Muscle layer of duodenum (tissue), 2 donors: ENCODE measurements at regions not wholly inside any gene's neighbourhood (a gene's known extent, or its start where the extent isn't known, plus 50 kb on each side); places are given as distances from the start of the nearest gene placed in this dataset.

ENCODE experiments used
- H3K27ac ChIP-seq: one replicate; pipeline ENCODE4 v1.7.0; 2013; ENCODE audit warnings: mild to moderate bottlenecking, low read length
- H3K27me3 ChIP-seq: one replicate; pipeline ENCODE4 v1.7.0; 2013; ENCODE audit warnings: low read depth, mild to moderate bottlenecking, control low read depth, low read length
- H3K36me3 ChIP-seq, 2 donors: one replicate each; pipeline ENCODE4 v1.7.0; 2013; ENCODE audit warnings: low read length in 2 of 2, control low read depth in 1 of 2, mild to moderate bottlenecking in 1 of 2; ENCODE audit not compliant: insufficient read depth in 2 of 2, control insufficient read depth in 1 of 2
- H3K4me1 ChIP-seq, 2 donors: one replicate each; pipeline ENCODE4 v1.7.0; 2013; ENCODE audit warnings: low read length in 2 of 2, mild to moderate bottlenecking in 2 of 2, control low read depth in 1 of 2, moderate library complexity in 1 of 2; ENCODE audit not compliant: insufficient read depth in 2 of 2, control insufficient read depth in 1 of 2
- H3K4me3 ChIP-seq, 2 donors: one replicate each; pipeline ENCODE4 v1.7.0; 2013; ENCODE audit warnings: low read length in 2 of 2, low read depth in 1 of 2, mild to moderate bottlenecking in 1 of 2
- H3K9me3 ChIP-seq, 2 donors: one replicate each; pipeline ENCODE4 v1.7.0; 2013; ENCODE audit warnings: low read length in 2 of 2, control low read depth in 1 of 2, mild to moderate bottlenecking in 1 of 2; ENCODE audit not compliant: control insufficient read depth in 1 of 2
- donor health status: healthy.

DNA sequence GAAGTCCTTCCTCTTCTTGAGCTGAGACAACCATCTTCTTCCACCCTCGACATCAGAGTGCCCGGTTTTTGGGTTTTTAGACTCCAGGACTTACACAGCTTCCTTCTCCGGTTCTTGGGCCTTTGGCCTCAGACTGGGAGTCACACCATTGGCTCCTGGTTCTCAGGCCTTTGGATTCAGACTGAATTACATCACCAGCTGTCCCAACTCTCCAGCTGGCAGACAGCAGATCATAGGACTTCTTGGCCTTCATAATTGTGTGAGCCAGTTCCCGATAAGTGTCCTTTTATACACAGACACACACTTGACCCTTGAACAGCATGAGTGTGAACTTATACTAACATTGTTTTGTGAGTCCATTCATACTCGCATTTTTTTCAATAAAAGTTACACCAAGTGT, 166.0 kb upstream of the UBL3 start:
- Histone ChIP-seq H3K27me3 (no peaks in the 10 kb centered on the region), H3K4me1 (no peaks in the 10 kb centered on the region), H3K27ac (no peak overlapping the region), H3K9me3 (no peaks in the 10 kb centered on the region), H3K4me3 (no peak overlapping the region), H3K36me3 (no peaks in the 10 kb centered on the region)

DNA sequence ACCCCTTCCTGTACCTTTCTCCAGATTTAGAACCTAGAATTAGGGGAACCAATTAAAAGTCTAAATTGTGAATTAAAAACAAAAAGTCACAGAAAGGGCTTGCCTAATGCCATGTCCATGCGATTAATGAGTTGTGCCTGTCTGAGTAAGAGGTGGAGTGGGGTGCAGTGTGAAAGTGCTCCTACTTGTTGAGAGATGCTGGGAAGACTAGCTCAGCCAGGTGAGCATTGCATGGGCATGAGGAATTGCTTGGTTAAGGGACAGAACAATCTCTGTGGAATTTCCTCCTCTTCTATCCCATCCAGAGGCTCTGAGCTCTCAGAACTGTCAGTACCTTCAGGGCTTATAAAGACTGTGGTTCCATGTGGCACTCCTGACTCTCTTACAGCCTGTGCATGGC, 159.0 kb upstream of the UBL3 start:
- H3K9me3 ChIP-seq = no peaks in the 10 kb centered on the region
- H3K36me3 ChIP-seq = no peaks in the 10 kb centered on the region
- no peaks in the 10 kb centered on the region for H3K4me1 ChIP-seq
- H3K27ac ChIP-seq = no peak overlapping the region
- no peak overlapping the region for H3K4me3 ChIP-seq
- H3K27me3 ChIP-seq = no peaks in the 10 kb centered on the region

DNA sequence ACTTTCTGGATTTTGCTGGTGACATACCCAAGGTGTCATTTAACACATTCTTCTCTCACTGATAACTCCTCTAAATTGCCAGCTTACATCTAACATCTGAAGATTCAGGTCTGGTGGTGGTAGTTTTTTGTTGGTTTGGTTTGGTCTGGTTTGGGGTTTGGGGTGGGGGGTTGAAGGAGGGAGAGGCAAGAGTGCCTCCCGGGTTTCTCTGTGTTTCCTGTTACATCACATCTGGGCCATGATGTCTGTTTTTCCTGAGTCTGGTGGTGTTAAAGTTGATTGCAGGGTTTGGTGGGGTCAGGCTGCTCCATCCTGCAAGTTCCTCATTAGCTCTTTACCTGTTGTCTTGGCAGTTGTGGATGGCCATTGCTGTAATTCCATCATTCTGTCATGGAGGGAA, 155.8 kb upstream of the UBL3 start:
- no peaks in the 10 kb centered on the region for H3K4me1 ChIP-seq

DNA sequence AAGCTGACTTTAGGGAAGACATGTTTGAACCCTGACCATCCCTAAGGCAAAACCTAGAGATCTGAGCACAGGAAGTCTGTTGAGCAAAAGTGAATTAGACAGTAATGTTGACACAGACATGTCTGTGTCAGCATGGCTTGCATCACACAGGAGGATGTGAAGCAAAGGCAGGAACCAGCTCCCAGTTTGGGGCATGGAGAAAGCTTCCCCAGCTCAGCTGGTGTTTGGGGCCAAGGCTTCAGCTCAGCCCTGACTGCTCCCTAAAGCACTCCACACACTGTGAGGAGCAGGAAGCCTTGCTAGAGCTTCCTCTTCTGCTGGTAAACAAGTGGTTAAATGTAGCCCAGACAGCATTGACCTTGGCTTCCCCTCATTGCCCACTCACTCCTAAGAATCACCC, 153.8 kb upstream of the UBL3 start:
- Histone ChIP-seq H3K4me3 (no peak overlapping the region), H3K36me3 (no peaks in the 10 kb centered on the region), H3K9me3 (no peaks in the 10 kb centered on the region), H3K27me3 (no peaks in the 10 kb centered on the region), H3K27ac (no peak overlapping the region), H3K4me1 (no peaks in the 10 kb centered on the region)

More for the DNA sequence above, 155.8 kb upstream of the UBL3 start:
- no peaks in the 10 kb centered on the region for H3K27me3 ChIP-seq
- H3K36me3 ChIP-seq = no peaks in the 10 kb centered on the region
- no peak overlapping the region for H3K4me3 ChIP-seq
- no peaks in the 10 kb centered on the region for H3K9me3 ChIP-seq
- no peak overlapping the region for H3K27ac ChIP-seq

DNA sequence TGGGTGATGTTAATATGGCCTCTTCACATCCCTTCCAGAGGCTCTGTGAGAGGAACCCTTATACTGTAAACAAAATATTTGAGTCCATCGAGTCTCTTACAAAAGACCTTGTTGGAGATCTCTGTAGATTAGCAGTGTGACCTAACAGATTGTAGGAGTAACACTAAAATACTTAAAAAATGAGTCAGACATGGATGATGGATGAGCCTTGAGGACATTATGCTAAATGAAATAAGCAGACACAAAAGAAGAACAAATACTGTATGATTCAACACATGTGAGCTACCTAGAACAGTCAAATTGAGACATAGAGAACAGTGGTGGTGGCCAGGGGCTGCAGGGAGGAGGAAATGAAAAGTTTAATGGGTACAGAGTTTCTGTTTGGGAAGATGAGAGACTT, 152.2 kb upstream of the UBL3 start:
- Histone ChIP-seq H3K27me3 (no peaks in the 10 kb centered on the region), H3K4me3 (no peak overlapping the region), H3K9me3 (no peaks in the 10 kb centered on the region), H3K36me3 (no peaks in the 10 kb centered on the region), H3K27ac (no peak overlapping the region), H3K4me1 (no peaks in the 10 kb centered on the region)

DNA sequence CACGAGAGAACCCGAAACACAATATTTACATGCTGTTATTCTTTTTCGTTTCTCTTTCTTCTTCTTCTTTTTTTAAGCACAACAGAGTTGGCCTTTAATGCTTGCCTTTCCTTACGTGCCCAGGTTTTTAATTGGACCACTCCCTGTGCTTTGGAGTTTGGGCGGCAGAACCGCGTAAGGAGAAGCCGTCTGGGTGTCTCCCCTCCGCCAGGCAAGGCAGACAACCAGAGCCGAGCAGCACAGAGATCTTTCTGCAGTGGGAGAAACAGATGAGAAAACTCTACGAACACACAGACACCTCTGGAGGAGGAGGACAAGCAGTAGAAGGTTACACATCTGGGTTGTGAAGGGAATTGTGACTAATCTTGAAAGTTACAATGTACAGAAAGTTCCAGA, 150.0 kb upstream of the UBL3 start:
- no peaks in the 10 kb centered on the region for H3K9me3 ChIP-seq
- no peaks in the 10 kb centered on the region for H3K27me3 ChIP-seq
- no peaks in the 10 kb centered on the region for H3K36me3 ChIP-seq
- H3K4me1 ChIP-seq = no peaks in the 10 kb centered on the region
- no peak overlapping the region for H3K27ac ChIP-seq
- no peak overlapping the region for H3K4me3 ChIP-seq

DNA sequence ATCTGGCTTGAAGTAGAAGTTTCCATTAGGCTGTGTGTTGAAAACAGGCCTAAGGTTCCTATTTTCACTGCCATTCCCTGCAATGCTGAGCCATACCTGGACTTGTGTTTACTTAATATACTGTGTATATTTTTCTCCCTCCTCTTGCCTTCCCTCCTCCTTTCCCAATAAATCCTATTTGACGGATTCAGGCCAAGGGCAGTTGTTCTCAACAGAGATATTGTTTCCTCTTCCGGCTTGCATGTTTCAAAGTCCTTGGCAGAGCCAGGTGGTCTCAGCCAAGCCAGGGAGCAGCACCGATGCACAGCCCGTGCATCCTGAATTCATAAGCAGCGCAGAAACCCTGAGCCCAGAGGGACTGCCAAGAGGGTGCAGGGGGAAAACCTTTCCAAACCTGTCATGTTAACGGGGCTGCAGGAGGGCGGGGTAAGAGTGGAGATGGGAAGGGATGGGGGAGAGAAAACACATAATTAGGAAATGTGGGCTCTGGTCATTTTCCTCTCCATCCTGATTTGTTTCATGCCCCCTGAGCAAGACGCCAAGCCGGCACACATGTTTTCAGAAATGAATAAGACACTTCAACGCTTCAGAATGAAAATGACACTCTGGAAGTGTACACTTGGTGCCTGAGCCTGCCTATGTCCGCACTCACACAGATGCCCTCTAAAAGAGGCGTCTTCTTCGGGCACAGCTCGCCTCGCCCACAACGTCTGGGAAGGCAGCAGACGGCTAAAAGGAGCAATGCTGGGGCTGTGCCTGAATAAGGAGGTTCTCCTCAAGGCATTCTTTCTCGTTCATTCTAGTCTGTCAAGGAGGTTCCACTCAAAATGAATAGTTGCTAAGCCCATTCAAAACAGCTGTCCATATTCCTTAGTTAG, 149.3 kb upstream of the UBL3 start:
- H3K4me3 ChIP-seq = no peak overlapping the region
- H3K27me3 ChIP-seq = no peaks in the 10 kb centered on the region
- no peaks in the 10 kb centered on the region for H3K36me3 ChIP-seq

DNA sequence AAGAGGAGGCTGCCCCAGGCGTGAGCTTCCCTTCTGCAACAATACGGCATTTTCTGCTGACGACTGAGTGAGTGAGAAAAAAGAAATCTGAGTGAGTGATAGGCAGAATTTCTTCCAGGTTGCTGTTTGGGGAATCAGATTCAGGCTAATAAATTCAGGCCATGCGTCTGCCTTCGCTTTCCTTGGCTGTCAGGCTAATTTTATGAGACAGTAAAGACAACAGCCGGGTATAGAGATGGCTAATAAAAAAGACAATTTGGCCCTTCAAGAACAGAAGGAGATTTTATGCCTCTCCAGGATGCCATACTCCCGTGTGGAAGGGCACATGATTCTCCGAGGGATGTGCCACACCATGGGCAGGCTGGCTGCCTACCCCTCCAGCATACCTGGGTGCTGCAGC, 145.9 kb upstream of the UBL3 start:
- H3K9me3 ChIP-seq = no peaks in the 10 kb centered on the region
- no peak overlapping the region for H3K4me3 ChIP-seq
- H3K27ac ChIP-seq = no peak overlapping the region
- H3K4me1 ChIP-seq = no peaks in the 10 kb centered on the region
- H3K27me3 ChIP-seq = no peaks in the 10 kb centered on the region
- H3K36me3 ChIP-seq = no peaks in the 10 kb centered on the region

More for the DNA sequence above, 149.3 kb upstream of the UBL3 start:
- H3K27ac ChIP-seq = no peak overlapping the region
- no peaks in the 10 kb centered on the region for H3K4me1 ChIP-seq
- no peaks in the 10 kb centered on the region for H3K9me3 ChIP-seq

DNA sequence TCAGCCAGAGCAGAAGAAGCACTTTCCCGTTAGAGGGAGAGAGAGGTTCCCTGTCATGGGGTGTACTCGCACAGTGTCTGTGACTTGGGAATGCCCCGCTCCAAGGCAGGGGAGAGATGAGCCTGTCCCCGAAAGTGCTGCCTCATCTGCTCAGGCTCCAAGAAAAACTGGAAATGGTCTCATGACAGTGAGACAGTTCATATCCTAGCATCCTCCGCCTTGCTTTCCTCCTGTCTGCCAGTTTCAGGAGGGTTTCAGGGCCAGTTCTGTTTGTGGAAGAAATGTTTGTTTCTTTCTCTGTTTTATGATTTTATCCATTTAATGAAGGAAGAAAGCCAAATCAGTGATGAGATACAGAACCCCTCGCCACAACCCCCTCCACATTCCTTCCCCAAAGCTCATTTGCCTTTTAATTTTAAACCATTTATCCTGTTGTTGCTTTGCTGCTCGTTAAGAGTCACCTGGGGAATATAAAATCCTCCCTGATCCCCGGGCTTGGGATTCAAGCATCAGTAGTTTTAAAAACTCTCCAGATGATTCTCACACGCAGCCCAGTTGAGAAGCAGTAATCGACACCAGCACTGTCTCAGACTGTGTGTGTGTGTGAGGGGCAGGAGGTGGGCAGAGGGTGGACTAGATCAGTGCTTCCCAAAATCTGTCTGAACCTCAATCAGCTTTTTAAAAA, 144.6 kb upstream of the UBL3 start:
- no peaks in the 10 kb centered on the region for H3K4me1 ChIP-seq
- H3K36me3 ChIP-seq = no peaks in the 10 kb centered on the region
- no peaks in the 10 kb centered on the region for H3K27me3 ChIP-seq
- H3K4me3 ChIP-seq = no peak overlapping the region
- H3K27ac ChIP-seq = no peak overlapping the region
- no peaks in the 10 kb centered on the region for H3K9me3 ChIP-seq

DNA sequence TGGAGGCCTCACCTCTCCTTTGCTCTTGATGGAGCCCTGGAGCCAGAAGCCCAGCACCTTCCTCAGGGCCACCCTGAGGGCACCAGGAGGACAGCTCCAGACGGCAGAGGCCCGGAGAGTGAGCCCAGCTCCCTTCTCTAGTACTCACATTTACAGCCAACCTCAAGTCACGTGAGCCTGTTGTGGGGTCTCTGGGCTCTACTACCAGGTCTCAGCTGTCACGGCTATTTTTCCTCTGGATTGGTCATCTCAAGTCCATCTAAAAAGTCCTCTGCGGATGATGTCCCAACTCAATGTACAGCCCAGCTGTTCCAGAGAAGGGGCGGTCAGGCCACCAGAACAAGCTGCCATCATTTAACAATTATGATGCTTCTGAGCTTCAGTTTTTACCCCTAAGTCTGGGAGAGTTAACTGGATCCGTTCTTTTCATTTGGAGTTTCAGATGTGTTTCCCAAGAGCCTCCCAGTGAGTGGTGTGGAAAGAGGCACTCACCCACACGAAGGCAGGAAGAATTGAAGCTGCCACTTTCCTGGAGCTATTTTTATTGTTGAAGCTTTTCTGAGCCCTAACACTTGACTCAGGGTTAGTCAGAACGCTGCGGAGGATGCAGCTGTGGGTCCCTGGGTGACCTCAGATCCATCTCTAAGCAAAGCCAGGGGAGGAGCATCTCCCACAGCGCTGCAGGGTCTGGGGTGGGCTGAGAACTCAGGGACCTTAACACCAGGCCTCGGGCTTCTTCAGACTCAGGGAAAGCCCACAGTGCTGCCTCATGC, 143.5 kb upstream of the UBL3 start:
- no peak overlapping the region for H3K4me3 ChIP-seq
- no peaks in the 10 kb centered on the region for H3K36me3 ChIP-seq
- no peaks in the 10 kb centered on the region for H3K27me3 ChIP-seq
- H3K9me3 ChIP-seq = no peaks in the 10 kb centered on the region
- H3K27ac ChIP-seq = no peak overlapping the region
- H3K4me1 ChIP-seq = no peaks in the 10 kb centered on the region

DNA sequence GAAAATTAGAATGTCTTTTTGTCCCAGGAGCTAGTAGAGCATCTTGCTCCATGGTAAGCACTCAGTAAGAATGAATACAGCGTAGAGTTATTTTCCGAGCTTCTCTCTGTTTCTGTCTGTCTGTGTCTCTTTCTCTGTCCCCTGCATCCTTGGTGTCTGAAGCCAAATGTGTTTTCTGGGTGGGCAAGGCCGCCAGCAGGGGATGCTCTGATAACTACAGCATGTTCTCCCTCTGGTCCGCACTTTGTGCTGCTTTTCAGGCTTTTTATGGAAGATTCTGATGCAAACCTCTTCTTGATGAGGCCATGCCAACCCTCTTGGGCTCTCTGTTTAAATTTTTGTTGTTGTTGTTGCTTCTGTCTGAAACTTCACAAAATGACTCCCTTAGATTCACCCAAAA, 142.8 kb upstream of the UBL3 start:
- H3K9me3 ChIP-seq = no peaks in the 10 kb centered on the region
- H3K4me3 ChIP-seq = no peak overlapping the region
- H3K27ac ChIP-seq = no peak overlapping the region
- H3K27me3 ChIP-seq = no peaks in the 10 kb centered on the region
- no peaks in the 10 kb centered on the region for H3K36me3 ChIP-seq
- H3K4me1 ChIP-seq = no peaks in the 10 kb centered on the region
